HepG2 (cell line): ENCODE measurements at regions not wholly inside any gene's neighbourhood (a gene's known extent, or its start where the extent isn't known, plus 50 kb on each side); places are given as distances from the start of the nearest gene placed in this dataset.

Experiments
- ARHGAP35 ChIP-seq: sonication (generic); formaldehyde crosslinking; IDR thresholded peaks from 2 replicates; pipeline ENCODE4 v1.9.0; 2022; ENCODE audit warnings: mild to moderate bottlenecking, inconsistent platforms, moderate library complexity, missing genetic modification reagents, borderline replicate concordance
- CEBPB ChIP-seq: IDR thresholded peaks from 2 replicates; pipeline ENCODE4 v1.6.1; 2011; ENCODE audit warnings: low read depth, low read length, improper control_type of control experiment, borderline replicate concordance
- FLYWCH1 ChIP-seq: sonication (generic); formaldehyde crosslinking; IDR thresholded peaks from 2 replicates; pipeline ENCODE4 v1.8.1; 2023; ENCODE audit warnings: mild to moderate bottlenecking, missing genetic modification reagents
- HNRNPH1 ChIP-seq: fragments of 200-400 bp; formaldehyde crosslinking; optimal IDR thresholded peaks from 2 replicates; pipeline ENCODE3; 2017; ENCODE audit warnings: mild to moderate bottlenecking, low read depth, low read length
- MAFK ChIP-seq, 2 experiments: IDR thresholded peaks in 1 of 2; conservative IDR thresholded peaks in 1 of 2; 2 replicates each; pipeline ENCODE4 v1.6.1; 2011; ENCODE audit warnings: improper control_type of control experiment in 2 of 2, low read length in 2 of 2
- NCOR1 ChIP-seq: fragments of 200-600 bp; sonication (generic); IDR thresholded peaks from 2 replicates; pipeline ENCODE4 v1.7.0; 2017; ENCODE audit warnings: antibody characterized with exemption, low read length, borderline replicate concordance
- PHF21A ChIP-seq: sonication (generic); formaldehyde crosslinking; IDR thresholded peaks from 2 replicates; pipeline ENCODE4 v1.5.0; 2020; ENCODE audit warnings: mild to moderate bottlenecking, missing genetic modification reagents
- SAP130 ChIP-seq: IDR thresholded peaks from 2 replicates; pipeline ENCODE4 v1.6.1; 2016; ENCODE audit warnings: low read depth
- SSRP1 ChIP-seq: IDR thresholded peaks from 2 replicates; pipeline ENCODE4 v1.6.1; 2016; ENCODE audit warnings: control low read depth
- TCF12 ChIP-seq, 2 experiments: fragments of 450-650 bp in 1 of 2; sonication (generic) in 1 of 2; formaldehyde crosslinking in 1 of 2; IDR thresholded peaks; 2 replicates each; pipeline versions ENCODE4 v1.6.1 to v1.8.0; 2017 to 2022; ENCODE audit warnings: antibody characterized with exemption in 1 of 2, mild to moderate bottlenecking in 1 of 2, missing genetic modification reagents in 1 of 2, moderate library complexity in 1 of 2
- TCF7 ChIP-seq: sonication (generic); IDR thresholded peaks from 2 replicates; pipeline ENCODE4 v1.6.1; 2016; ENCODE audit warnings: antibody characterized with exemption, low read depth
- ZNF224 ChIP-seq: sonication (generic); formaldehyde crosslinking; IDR thresholded peaks from 2 replicates; pipeline ENCODE4 v1.5.0; 2020; ENCODE audit warnings: mild to moderate bottlenecking, missing genetic modification reagents
- ZNF343 ChIP-seq: sonication (generic); formaldehyde crosslinking; IDR thresholded peaks from 2 replicates; pipeline ENCODE4 v1.4.0; 2020; ENCODE audit warnings: mild to moderate bottlenecking, missing genetic modification reagents
- ZNF430 ChIP-seq: sonication (generic); formaldehyde crosslinking; IDR thresholded peaks from 2 replicates; pipeline ENCODE4 v1.9.0; 2021; ENCODE audit warnings: mild to moderate bottlenecking, missing genetic modification reagents
- ZNF468 ChIP-seq: sonication (generic); formaldehyde crosslinking; IDR thresholded peaks from 2 replicates; pipeline ENCODE4 v1.8.0; 2022; ENCODE audit warnings: mild to moderate bottlenecking, moderate library complexity, missing genetic modification reagents
- ZNF530 ChIP-seq: sonication (generic); formaldehyde crosslinking; IDR thresholded peaks from 2 replicates; pipeline ENCODE4 v1.5.0; 2020; ENCODE audit warnings: low read depth, mild to moderate bottlenecking, missing genetic modification reagents
- ZNF549 ChIP-seq: sonication (generic); formaldehyde crosslinking; IDR thresholded peaks from 2 replicates; pipeline ENCODE4 v1.5.0; 2020; ENCODE audit warnings: missing genetic modification reagents
- ZNF562 ChIP-seq: sonication (generic); formaldehyde crosslinking; IDR thresholded peaks from 2 replicates; pipeline ENCODE4 v1.8.0; 2022; ENCODE audit warnings: missing genetic modification reagents, borderline replicate concordance
- ZNF75D ChIP-seq: sonication (generic); formaldehyde crosslinking; IDR thresholded peaks from 2 replicates; pipeline ENCODE4 v1.8.1; 2023; ENCODE audit warnings: missing genetic modification reagents, mild to moderate bottlenecking, borderline replicate concordance
- ZNF839 ChIP-seq: sonication (generic); formaldehyde crosslinking; IDR thresholded peaks from 2 replicates; pipeline ENCODE4 v1.4.0; 2020; ENCODE audit warnings: missing genetic modification reagents, mild to moderate bottlenecking, borderline replicate concordance
- ZSCAN29 ChIP-seq: sonication (generic); formaldehyde crosslinking; conservative IDR thresholded peaks from 2 replicates; pipeline ENCODE4 v1.4.0; 2020; ENCODE audit warnings: mild to moderate bottlenecking, missing genetic modification reagents
- TF ChIP-seq, protein P1 (sequence below): sonication (generic); formaldehyde crosslinking; IDR thresholded peaks from 2 replicates; pipeline ENCODE4 v1.9.0; 2021; ENCODE audit warnings: missing genetic modification reagents, mild to moderate bottlenecking, borderline replicate concordance
- TF ChIP-seq, protein P2 (sequence below): sonication (generic); formaldehyde crosslinking; IDR thresholded peaks from 2 replicates; pipeline ENCODE4 v1.5.0; 2020; ENCODE audit warnings: missing genetic modification reagents
- TF ChIP-seq, protein P3 (sequence below): sonication (generic); formaldehyde crosslinking; IDR thresholded peaks from 2 replicates; pipeline ENCODE4 v1.4.0; 2020; ENCODE audit warnings: low read depth, missing genetic modification reagents

DNA sequence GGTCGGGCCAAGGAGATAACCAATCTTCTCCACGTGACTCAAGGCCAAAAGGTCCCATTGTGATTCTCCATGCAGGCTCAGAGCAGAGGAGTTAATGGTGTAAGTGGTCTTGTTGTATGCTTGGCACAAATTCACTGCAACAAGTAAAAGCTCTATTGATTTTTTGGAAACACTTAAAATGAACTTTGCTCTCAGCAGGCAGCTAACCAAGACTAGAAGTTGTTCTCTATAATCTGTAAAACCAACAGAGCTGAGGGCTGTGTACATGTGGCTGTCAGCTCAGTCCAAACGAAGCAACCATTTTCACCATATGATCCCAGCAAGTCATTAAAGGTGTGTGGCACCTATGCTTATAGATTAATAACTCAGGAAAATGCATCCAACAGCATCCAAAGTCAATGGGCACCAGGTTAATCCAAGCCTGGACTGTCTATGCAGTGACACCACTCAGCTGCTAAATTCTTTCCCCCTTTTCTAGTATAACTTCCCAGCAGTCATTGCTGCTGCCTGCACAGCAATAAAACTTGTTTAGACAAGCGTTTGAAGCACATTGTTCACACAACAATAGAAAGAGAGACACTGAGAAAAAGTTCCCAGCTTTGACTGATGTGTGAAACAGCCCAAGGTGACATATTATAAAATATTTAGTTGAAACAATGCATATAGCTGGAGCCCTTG, 603.8 kb upstream of the ADAMTS9 start (continued):
- no peak for TF ChIP-seq ZNF839 (CRISPR knock-in tag)
- TF ChIP-seq PHF21A (CRISPR knock-in tag), result peak; percentile 56; the same call in 1 of the 2 replicates
- TF ChIP-seq CEBPB, result no peak
- no peak for TF ChIP-seq MAFK (conservative IDR thresholded peaks at IDR 0.05 in 1 of 2, IDR thresholded peaks at IDR 0.05 in 1 of 2; ENCODE audit: low read length in 2 of 2)
- TF ChIP-seq, protein P1, sequence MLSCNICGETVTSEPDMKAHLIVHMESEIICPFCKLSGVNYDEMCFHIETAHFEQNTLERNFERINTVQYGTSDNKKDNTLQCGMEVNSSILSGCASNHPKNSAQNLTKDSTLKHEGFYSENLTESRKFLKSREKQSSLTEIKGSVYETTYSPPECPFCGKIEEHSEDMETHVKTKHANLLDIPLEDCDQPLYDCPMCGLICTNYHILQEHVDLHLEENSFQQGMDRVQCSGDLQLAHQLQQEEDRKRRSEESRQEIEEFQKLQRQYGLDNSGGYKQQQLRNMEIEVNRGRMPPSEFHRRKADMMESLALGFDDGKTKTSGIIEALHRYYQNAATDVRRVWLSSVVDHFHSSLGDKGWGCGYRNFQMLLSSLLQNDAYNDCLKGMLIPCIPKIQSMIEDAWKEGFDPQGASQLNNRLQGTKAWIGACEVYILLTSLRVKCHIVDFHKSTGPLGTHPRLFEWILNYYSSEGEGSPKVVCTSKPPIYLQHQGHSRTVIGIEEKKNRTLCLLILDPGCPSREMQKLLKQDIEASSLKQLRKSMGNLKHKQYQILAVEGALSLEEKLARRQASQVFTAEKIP (CRISPR knock-in tag), result no peak
- TF ChIP-seq SAP130, result peak; percentile 53
- TF ChIP-seq ZNF549 (CRISPR knock-in tag), result no peak
- TF ChIP-seq FLYWCH1 (CRISPR knock-in tag), result no peak
- TF ChIP-seq, protein P2, sequence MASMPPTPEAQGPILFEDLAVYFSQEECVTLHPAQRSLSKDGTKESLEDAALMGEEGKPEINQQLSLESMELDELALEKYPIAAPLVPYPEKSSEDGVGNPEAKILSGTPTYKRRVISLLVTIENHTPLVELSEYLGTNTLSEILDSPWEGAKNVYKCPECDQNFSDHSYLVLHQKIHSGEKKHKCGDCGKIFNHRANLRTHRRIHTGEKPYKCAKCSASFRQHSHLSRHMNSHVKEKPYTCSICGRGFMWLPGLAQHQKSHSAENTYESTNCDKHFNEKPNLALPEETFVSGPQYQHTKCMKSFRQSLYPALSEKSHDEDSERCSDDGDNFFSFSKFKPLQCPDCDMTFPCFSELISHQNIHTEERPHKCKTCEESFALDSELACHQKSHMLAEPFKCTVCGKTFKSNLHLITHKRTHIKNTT (CRISPR knock-in tag), result no peak
- TF ChIP-seq NCOR1, result peak; percentile 67; the same call in 1 of the 2 replicates
- no peak for TF ChIP-seq ZNF468 (CRISPR knock-in tag)
- no peak for TF ChIP-seq ZNF343
- no peak for TF ChIP-seq SSRP1
- no peak for TF ChIP-seq HNRNPH1
- 0 out of 2 replicates have a peak, but pooled peaks have one; percentile 23 for TF ChIP-seq TCF7
- TF ChIP-seq ZNF224 (CRISPR knock-in tag), result no peak
- TF ChIP-seq TCF12 (IDR thresholded peaks at IDR 0.05), result no peak
- no peak for TF ChIP-seq TCF12 (CRISPR knock-in tag; IDR thresholded peaks at IDR 0.05)
- no peak for TF ChIP-seq ZNF430 (CRISPR knock-in tag)
- TF ChIP-seq ZNF530 (CRISPR knock-in tag), result no peak
- no peak for TF ChIP-seq ZNF75D (CRISPR knock-in tag)
- TF ChIP-seq ARHGAP35 (CRISPR knock-in tag), result no peak
- no peak for TF ChIP-seq ZNF562 (CRISPR knock-in tag)
- TF ChIP-seq ZSCAN29 (CRISPR knock-in tag), result no peak
- TF ChIP-seq, protein P3, sequence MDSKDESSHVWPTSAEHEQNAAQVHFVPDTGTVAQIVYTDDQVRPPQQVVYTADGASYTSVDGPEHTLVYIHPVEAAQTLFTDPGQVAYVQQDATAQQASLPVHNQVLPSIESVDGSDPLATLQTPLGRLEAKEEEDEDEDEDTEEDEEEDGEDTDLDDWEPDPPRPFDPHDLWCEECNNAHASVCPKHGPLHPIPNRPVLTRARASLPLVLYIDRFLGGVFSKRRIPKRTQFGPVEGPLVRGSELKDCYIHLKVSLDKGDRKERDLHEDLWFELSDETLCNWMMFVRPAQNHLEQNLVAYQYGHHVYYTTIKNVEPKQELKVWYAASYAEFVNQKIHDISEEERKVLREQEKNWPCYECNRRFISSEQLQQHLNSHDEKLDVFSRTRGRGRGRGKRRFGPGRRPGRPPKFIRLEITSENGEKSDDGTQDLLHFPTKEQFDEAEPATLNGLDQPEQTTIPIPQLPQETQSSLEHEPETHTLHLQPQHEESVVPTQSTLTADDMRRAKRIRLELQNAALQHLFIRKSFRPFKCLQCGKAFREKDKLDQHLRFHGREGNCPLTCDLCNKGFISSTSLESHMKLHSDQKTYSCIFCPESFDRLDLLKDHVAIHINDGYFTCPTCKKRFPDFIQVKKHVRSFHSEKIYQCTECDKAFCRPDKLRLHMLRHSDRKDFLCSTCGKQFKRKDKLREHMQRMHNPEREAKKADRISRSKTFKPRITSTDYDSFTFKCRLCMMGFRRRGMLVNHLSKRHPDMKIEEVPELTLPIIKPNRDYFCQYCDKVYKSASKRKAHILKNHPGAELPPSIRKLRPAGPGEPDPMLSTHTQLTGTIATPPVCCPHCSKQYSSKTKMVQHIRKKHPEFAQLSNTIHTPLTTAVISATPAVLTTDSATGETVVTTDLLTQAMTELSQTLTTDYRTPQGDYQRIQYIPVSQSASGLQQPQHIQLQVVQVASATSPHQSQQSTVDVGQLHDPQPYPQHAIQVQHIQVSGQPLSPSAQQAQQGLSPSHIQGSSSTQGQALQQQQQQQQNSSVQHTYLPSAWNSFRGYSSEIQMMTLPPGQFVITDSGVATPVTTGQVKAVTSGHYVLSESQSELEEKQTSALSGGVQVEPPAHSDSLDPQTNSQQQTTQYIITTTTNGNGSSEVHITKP (CRISPR knock-in tag), result no peak
